ENCODE measurements at regions not wholly inside any gene's neighbourhood (a gene's known extent, or its start where the extent isn't known, plus 50 kb on each side); places are given as distances from the start of the nearest gene placed in this dataset.

DNA sequence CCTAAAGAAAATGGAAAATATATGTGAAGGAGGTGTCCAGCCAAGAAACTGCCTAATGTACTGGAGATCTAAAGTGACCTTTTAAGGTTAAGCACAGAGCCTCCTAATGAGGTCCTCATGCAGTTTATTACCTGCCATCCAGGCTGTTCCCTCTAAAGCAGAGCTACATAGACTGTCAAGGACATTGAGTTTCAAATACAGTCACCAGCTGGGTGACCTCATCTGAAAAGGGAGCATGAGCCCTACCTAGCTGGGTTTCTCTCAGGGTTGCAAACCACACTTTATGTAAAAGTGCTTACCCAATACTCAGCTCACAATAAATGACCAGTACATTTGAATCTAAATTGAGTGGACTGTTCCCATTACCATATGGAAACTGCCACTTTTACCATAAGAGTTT, 65.4 kb upstream of the CTNNA2 start:
- no peak for ATAC-seq
- Histone ChIP-seq H3K4me2 (ENCODE audit: insufficient read depth, low read length) (no peak overlapping the region), H3K27me3 (ENCODE audit: control insufficient read depth in 2 of 2, insufficient read depth in 2 of 2, low read length in 2 of 2) (no peaks in the 10 kb centered on the region), H3K4me3 (no peak overlapping the region), H3K36me3 (ENCODE audit: control insufficient read depth, insufficient read depth, low read length) (no peaks in the 10 kb centered on the region), H3K4me1 (replicated peaks in 1 of 2; ENCODE audit: control insufficient read depth in 2 of 2, insufficient read depth in 2 of 2, low read length in 2 of 2) (no peaks in the 10 kb centered on the region), H3K9ac (ENCODE audit: insufficient read depth in 1 of 2, low read depth in 2 of 2, low read length in 2 of 2) (no peak overlapping the region), H3K9me3 (replicated peaks; ENCODE audit: control insufficient read depth, insufficient read depth, low read depth, low read length) (no peaks in the 10 kb centered on the region), H2AFZ (ENCODE audit: low read depth, low read length) (no peak overlapping the region), H3K9me1 (ENCODE audit: control insufficient read depth, insufficient read depth, low read length) (no peaks in the 10 kb centered on the region), H4K20me1 (replicated peaks; ENCODE audit: control insufficient read depth, insufficient read depth, low read length) (no peaks in the 10 kb centered on the region), H3K27ac (ENCODE audit: extremely low read depth, low read depth, low read length) (no peak overlapping the region), H3K79me2 (ENCODE audit: control insufficient read depth, insufficient read depth, low read length) (no peaks in the 10 kb centered on the region)
- DNase-seq (ENCODE audit: extremely low read depth in 1 of 4, low spot score in 3 of 4): no peak
- no peak for FAIRE-seq
- in situ Hi-C loops (cut with MboI) (no loop called here), intact Hi-C loops (cut with micrococcal nuclease) (no loop called here)
- BruUV-seq (replicated peaks): no TSS peak
- no peak for TF ChIP-seq TRIM28 (IDR thresholded peaks at IDR 0.05)
- no peak for TF ChIP-seq SREBF2 (CRISPR knock-in tag; IDR thresholded peaks at IDR 0.05)
- no peak for TF ChIP-seq GATAD2A (IDR thresholded peaks at IDR 0.05)
- TF ChIP-seq ZNF232 (CRISPR knock-in tag; IDR thresholded peaks at IDR 0.05): no peak
- TF ChIP-seq RFX5 (IDR thresholded peaks at IDR 0.05; ENCODE audit: low read depth, low read length): no peak
- CTCF ChIA-PET (ENCODE audit: low intra/inter-chr PET ratio): no interaction called here
- POLR2A ChIA-PET: no interaction called here

DNA sequence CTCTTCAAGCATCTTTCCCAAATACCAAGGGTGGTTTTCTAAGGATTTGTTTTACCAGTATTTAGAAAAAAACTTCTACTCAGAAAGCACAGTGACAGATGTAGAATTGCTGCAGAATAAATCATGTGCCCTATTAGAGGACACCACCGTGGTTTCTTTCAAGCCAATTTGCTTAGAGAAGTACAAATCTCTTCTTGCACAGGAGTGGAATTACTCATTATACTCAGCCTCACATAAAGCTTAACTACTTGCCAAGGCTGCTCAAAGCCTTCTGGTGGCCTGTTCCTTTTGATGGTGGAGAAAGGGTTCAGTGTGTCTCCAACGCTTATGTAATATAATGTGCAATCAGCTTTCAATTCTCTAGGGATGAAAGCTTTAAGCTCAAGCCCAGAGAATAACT, 66.5 kb upstream of the CTNNA2 start:
- WGBS (ENCODE audit: insufficient coverage, low coverage, missing lambda C conversion rate): 5% methylated on average over 2 of the region's 2 CpGs
- ChIA-PET CTCF (ENCODE audit: low intra/inter-chr PET ratio) (no interaction called here), POLR2A (no interaction called here)
- TF ChIP-seq FOXK1 (CRISPR knock-in tag; IDR thresholded peaks at IDR 0.05; ENCODE audit: borderline replicate concordance) (no peak), ZFPM2 (CRISPR knock-in tag; IDR thresholded peaks at IDR 0.05) (no peak), MAX (CRISPR knock-in tag; IDR thresholded peaks at IDR 0.05) (no peak), HNRNPLL (IDR thresholded peaks at IDR 0.05; ENCODE audit: low read depth, low read length, poor library complexity, severe bottlenecking) (no peak), FOXA3 (CRISPR knock-in tag; conservative IDR thresholded peaks at IDR 0.05 in 1 of 2, IDR thresholded peaks at IDR 0.05 in 1 of 2) (no peak), ARNT (IDR thresholded peaks at IDR 0.05) (no peak), E2F1 (CRISPR knock-in tag; IDR thresholded peaks at IDR 0.05) (no peak), SNRNP70 (optimal IDR thresholded peaks at IDR 0.05; ENCODE audit: low read depth, low read length) (no peak)
- TF ChIP-seq, protein P1, sequence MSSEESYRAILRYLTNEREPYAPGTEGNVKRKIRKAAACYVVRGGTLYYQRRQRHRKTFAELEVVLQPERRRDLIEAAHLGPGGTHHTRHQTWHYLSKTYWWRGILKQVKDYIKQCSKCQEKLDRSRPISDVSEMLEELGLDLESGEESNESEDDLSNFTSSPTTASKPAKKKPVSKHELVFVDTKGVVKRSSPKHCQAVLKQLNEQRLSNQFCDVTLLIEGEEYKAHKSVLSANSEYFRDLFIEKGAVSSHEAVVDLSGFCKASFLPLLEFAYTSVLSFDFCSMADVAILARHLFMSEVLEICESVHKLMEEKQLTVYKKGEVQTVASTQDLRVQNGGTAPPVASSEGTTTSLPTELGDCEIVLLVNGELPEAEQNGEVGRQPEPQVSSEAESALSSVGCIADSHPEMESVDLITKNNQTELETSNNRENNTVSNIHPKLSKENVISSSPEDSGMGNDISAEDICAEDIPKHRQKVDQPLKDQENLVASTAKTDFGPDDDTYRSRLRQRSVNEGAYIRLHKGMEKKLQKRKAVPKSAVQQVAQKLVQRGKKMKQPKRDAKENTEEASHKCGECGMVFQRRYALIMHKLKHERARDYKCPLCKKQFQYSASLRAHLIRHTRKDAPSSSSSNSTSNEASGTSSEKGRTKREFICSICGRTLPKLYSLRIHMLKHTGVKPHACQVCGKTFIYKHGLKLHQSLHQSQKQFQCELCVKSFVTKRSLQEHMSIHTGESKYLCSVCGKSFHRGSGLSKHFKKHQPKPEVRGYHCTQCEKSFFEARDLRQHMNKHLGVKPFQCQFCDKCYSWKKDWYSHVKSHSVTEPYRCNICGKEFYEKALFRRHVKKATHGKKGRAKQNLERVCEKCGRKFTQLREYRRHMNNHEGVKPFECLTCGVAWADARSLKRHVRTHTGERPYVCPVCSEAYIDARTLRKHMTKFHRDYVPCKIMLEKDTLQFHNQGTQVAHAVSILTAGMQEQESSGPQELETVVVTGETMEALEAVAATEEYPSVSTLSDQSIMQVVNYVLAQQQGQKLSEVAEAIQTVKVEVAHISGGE (CRISPR knock-in tag; IDR thresholded peaks at IDR 0.05): no peak
- H3K9me1 ChIP-seq (ENCODE audit: control insufficient read depth, insufficient read depth, low read length): no peaks in the 10 kb centered on the region
- ATAC-seq (no peak), DNase-seq (ENCODE audit: extremely low read depth in 1 of 4, low spot score in 3 of 4) (no peak), FAIRE-seq (no peak)
- no peaks in the 10 kb centered on the region for H3K79me2 ChIP-seq (ENCODE audit: control insufficient read depth, insufficient read depth, low read length)
- H3K27me3 ChIP-seq (ENCODE audit: control insufficient read depth in 2 of 2, insufficient read depth in 2 of 2, low read length in 2 of 2): no peaks in the 10 kb centered on the region
- H3K27ac ChIP-seq (ENCODE audit: extremely low read depth, low read depth, low read length): no peak overlapping the region
- H3K9ac ChIP-seq (ENCODE audit: insufficient read depth in 1 of 2, low read depth in 2 of 2, low read length in 2 of 2): no peak overlapping the region
- H4K20me1 ChIP-seq (replicated peaks; ENCODE audit: control insufficient read depth, insufficient read depth, low read length): no peaks in the 10 kb centered on the region
- BruUV-seq (replicated peaks): no TSS peak
- H3K4me2 ChIP-seq (ENCODE audit: insufficient read depth, low read length): no peak overlapping the region
- in situ Hi-C loops (cut with MboI) (no loop called here), intact Hi-C loops (cut with micrococcal nuclease) (no loop called here)
- H2AFZ ChIP-seq (ENCODE audit: low read depth, low read length): no peak overlapping the region
- no peaks in the 10 kb centered on the region for H3K36me3 ChIP-seq (ENCODE audit: control insufficient read depth, insufficient read depth, low read length)
- no peaks in the 10 kb centered on the region for H3K9me3 ChIP-seq (replicated peaks; ENCODE audit: control insufficient read depth, insufficient read depth, low read depth, low read length)
- H3K4me3 ChIP-seq: no peak overlapping the region
- H3K4me1 ChIP-seq (replicated peaks in 1 of 2; ENCODE audit: control insufficient read depth in 2 of 2, insufficient read depth in 2 of 2, low read length in 2 of 2): no peaks in the 10 kb centered on the region
